GM12878 (cell line): ENCODE measurements at regions not wholly inside any gene's neighbourhood (a gene's known extent, or its start where the extent isn't known, plus 50 kb on each side); places are given as distances from the start of the nearest gene placed in this dataset.

ENCODE experiments used
- CBX3 ChIP-seq: fragments of 200-600 bp; sonication (generic); IDR thresholded peaks from 2 replicates; pipeline ENCODE4 v1.6.1; 2016; ENCODE audit warnings: low read depth, borderline replicate concordance
- EED ChIP-seq: sonication (generic); IDR thresholded peaks from 2 replicates; pipeline ENCODE4 v1.6.1; 2016; ENCODE audit warnings: antibody characterized with exemption, low read depth
- JUNB ChIP-seq: IDR thresholded peaks from 2 replicates; pipeline ENCODE4 v1.6.1; 2016; ENCODE audit warnings: antibody characterized with exemption, mild to moderate bottlenecking
- RAD21 ChIP-seq: IDR thresholded peaks from 2 replicates; pipeline ENCODE4 v1.6.1; 2011; ENCODE audit warnings: mild to moderate bottlenecking, low read depth, low read length, moderate library complexity; ENCODE audit not compliant: insufficient read depth
- SPI1 ChIP-seq: IDR thresholded peaks from 2 replicates; pipeline ENCODE4 v1.6.1; 2011; ENCODE audit warnings: low read depth, mild to moderate bottlenecking, low read length, moderate library complexity, borderline replicate concordance; ENCODE audit not compliant: insufficient read depth
- ZBED1 ChIP-seq: IDR thresholded peaks from 2 replicates; pipeline ENCODE4 v1.6.1; 2016; ENCODE audit warnings: borderline replicate concordance
- ZZZ3 ChIP-seq: IDR thresholded peaks from 2 replicates; pipeline ENCODE4 v1.6.1; 2011; ENCODE audit warnings: low read depth; ENCODE audit not compliant: control insufficient read depth, insufficient read length
- TF ChIP-seq, protein P1 (sequence below), 3 experiments: IDR thresholded peaks in 2 of 3; conservative IDR thresholded peaks in 1 of 3; 2 replicates each; pipeline ENCODE4 v1.5.1; 2011; ENCODE audit warnings: low read depth in 3 of 3, low read length in 3 of 3, mild to moderate bottlenecking in 3 of 3, control low read depth in 2 of 3, moderate library complexity in 2 of 3, inconsistent platforms in 1 of 3, mixed read lengths in 1 of 3; ENCODE audit not compliant: control insufficient read depth in 2 of 3, insufficient read depth in 1 of 3; ENCODE audit errors: extremely low read depth in 1 of 3

DNA sequence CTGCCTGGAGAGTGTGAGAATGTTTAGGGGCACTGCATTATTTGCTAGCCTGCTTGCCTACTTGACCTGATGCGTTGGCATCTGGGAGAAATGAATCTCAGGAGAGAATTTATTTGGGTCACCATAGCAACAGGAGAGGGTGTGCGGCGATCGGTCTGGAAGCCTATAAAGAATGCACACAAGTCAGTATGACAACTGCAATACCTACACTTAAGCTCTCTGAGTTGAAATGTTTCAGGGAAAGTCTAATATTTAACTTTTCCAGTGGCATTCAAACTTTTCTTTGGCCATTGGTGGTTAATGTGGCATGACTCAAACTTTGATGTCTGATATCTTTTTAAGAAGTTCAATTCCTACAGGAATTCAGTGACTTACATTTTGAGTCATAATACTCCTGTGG is 205.1 kb downstream of the NEDD1 start:
- no peak for TF ChIP-seq ZZZ3
- no peak for TF ChIP-seq ZBED1
- TF ChIP-seq JUNB = no peak
- no peak for TF ChIP-seq CBX3
- TF ChIP-seq RAD21 = no peak
- TF ChIP-seq, protein P1, sequence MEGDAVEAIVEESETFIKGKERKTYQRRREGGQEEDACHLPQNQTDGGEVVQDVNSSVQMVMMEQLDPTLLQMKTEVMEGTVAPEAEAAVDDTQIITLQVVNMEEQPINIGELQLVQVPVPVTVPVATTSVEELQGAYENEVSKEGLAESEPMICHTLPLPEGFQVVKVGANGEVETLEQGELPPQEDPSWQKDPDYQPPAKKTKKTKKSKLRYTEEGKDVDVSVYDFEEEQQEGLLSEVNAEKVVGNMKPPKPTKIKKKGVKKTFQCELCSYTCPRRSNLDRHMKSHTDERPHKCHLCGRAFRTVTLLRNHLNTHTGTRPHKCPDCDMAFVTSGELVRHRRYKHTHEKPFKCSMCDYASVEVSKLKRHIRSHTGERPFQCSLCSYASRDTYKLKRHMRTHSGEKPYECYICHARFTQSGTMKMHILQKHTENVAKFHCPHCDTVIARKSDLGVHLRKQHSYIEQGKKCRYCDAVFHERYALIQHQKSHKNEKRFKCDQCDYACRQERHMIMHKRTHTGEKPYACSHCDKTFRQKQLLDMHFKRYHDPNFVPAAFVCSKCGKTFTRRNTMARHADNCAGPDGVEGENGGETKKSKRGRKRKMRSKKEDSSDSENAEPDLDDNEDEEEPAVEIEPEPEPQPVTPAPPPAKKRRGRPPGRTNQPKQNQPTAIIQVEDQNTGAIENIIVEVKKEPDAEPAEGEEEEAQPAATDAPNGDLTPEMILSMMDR (IDR thresholded peaks at IDR 0.05 in 2 of 3, conservative IDR thresholded peaks at IDR 0.05 in 1 of 3; ENCODE audit: control insufficient read depth in 2 of 3, extremely low read depth in 1 of 3, insufficient read depth in 1 of 3, low read depth in 3 of 3, low read length in 3 of 3) = no peak
- no peak for TF ChIP-seq SPI1
- no peak for TF ChIP-seq EED
